GM21528 (cell line): ENCODE measurements at regions not wholly inside any gene's neighbourhood (a gene's known extent, or its start where the extent isn't known, plus 50 kb on each side); places are given as distances from the start of the nearest gene placed in this dataset.
"Not testable (repeated sequence)": the region's sequence is repeated elsewhere in the genome, so short reads cannot be mapped to it uniquely, and the experiment has no call there.

Experiments used
- ATAC-seq: cut with Tn5 transposase; IDR thresholded peaks from one replicate; pipeline ENCODE4 v1.9.1; 2021; ENCODE audit warnings: mild to moderate bottlenecking, moderate library complexity; ENCODE audit not compliant: unreplicated experiment, low FRiP score

GRCh38 chr14:81584495-81584894 is 50.8 kb upstream of the SEL1L start:
- ATAC-seq, result no peak

GRCh38 chr14:81589381-81590065 is 55.9 kb upstream of the SEL1L start:
- no peak for ATAC-seq

- ATAC-seq, result no peak
These were observed 57.6 kb upstream of the SEL1L start for GRCh38 chr14:81591266-81591665.

GRCh38 chr14:81594012-81594411 is 60.4 kb upstream of the SEL1L start:
- no peak for ATAC-seq

GRCh38 chr14:81605660-81606059 is 72.0 kb upstream of the SEL1L start:
- ATAC-seq, result no peak

- no peak for ATAC-seq
These were observed 79.8 kb upstream of the SEL1L start for GRCh38 chr14:81613341-81614045.

- not testable (repeated sequence) for ATAC-seq
These were observed 80.6 kb upstream of the SEL1L start for GRCh38 chr14:81614302-81614701.

GRCh38 chr14:81618695-81619094 is 85.0 kb upstream of the SEL1L start:
- no peak for ATAC-seq

- ATAC-seq, result no peak
These were observed 86.2 kb upstream of the SEL1L start for GRCh38 chr14:81619816-81620215.

- ATAC-seq, result not testable (repeated sequence)
These were observed 90.2 kb upstream of the SEL1L start for GRCh38 chr14:81623771-81624396.

GRCh38 chr14:81625343-81625742 is 91.7 kb upstream of the SEL1L start:
- no peak for ATAC-seq

- ATAC-seq, result no peak
These were observed 98.5 kb upstream of the SEL1L start for GRCh38 chr14:81632157-81632556.

- no peak for ATAC-seq
These were observed 99.8 kb upstream of the SEL1L start for GRCh38 chr14:81633496-81633895.

GRCh38 chr14:81637639-81638038 is 104.0 kb upstream of the SEL1L start:
- ATAC-seq, result no peak

- ATAC-seq, result no peak
These were observed 105.1 kb upstream of the SEL1L start for GRCh38 chr14:81638656-81639280.

GRCh38 chr14:81653626-81654025 is 120.0 kb upstream of the SEL1L start:
- ATAC-seq, result no peak

- no peak for ATAC-seq
These were observed 122.0 kb upstream of the SEL1L start for GRCh38 chr14:81655423-81656314.

GRCh38 chr14:81656811-81657210 is 123.2 kb upstream of the SEL1L start:
- ATAC-seq, result no peak

GRCh38 chr14:81662066-81662465 is 128.4 kb upstream of the SEL1L start:
- no peak for ATAC-seq

- no peak for ATAC-seq
These were observed 129.0 kb upstream of the SEL1L start for GRCh38 chr14:81662570-81663197.
